ENCODE measurements at regions not wholly inside any gene's neighbourhood (a gene's known extent, or its start where the extent isn't known, plus 50 kb on each side); places are given as distances from the start of the nearest gene placed in this dataset.

DNA sequence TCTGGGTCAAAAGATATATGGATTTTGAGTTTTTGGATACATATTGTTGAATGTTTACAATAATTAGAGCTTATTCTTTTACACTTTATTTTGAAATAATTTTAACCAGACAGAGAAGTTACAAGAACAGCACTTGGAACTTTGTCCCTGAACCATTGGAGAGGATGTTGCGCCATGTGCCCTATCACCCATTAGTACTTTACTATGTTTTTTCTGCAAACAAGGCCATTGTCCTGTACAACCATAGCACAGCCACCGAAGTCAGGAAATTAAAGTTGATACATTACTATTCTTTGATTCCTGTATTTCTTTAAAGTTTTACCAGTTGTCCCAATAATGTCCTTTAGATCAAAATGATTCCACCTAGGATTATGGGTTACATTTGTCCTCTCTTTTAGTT lies 188.8 kb downstream of the ACKR3 start:
- WGBS (ENCODE audit: insufficient coverage, low coverage, missing lambda C conversion rate): 0% methylated on average over 2 of the region's 2 CpGs
- in situ Hi-C loops (cut with MboI): no loop called here
- Histone ChIP-seq H3K9ac (ENCODE audit: insufficient read depth in 1 of 2, low read depth in 2 of 2, low read length in 2 of 2) (no peak overlapping the region), H2AFZ (ENCODE audit: low read depth, low read length) (no peak overlapping the region), H3K27me3 (ENCODE audit: control insufficient read depth in 2 of 2, insufficient read depth in 2 of 2, low read length in 2 of 2) (peaks cover 0 to 6% of the 10 kb centered on the region in 2 experiments; a peak in 1 of 5 replicates), H3K79me2 (ENCODE audit: control insufficient read depth, insufficient read depth, low read length) (no peaks in the 10 kb centered on the region), H3K9me3 (replicated peaks; ENCODE audit: control insufficient read depth, insufficient read depth, low read depth, low read length) (no peaks in the 10 kb centered on the region), H3K4me3 (no peak overlapping the region), H3K4me2 (ENCODE audit: insufficient read depth, low read length) (no peak overlapping the region), H3K9me1 (ENCODE audit: control insufficient read depth, insufficient read depth, low read length) (no peaks in the 10 kb centered on the region), H3K4me1 (replicated peaks in 1 of 2; ENCODE audit: control insufficient read depth in 2 of 2, insufficient read depth in 2 of 2, low read length in 2 of 2) (no peaks in the 10 kb centered on the region), H3K36me3 (ENCODE audit: control insufficient read depth, insufficient read depth, low read length) (no peaks in the 10 kb centered on the region), H3K27ac (ENCODE audit: extremely low read depth, low read depth, low read length) (no peak overlapping the region), H4K20me1 (replicated peaks; ENCODE audit: control insufficient read depth, insufficient read depth, low read length) (no peaks in the 10 kb centered on the region)
- ATAC-seq: no peak
- CTCF ChIA-PET (ENCODE audit: low intra/inter-chr PET ratio): no interaction called here
- POLR2A ChIA-PET: interaction anchor here (1.1 kb wide), 1 partner anchor 15 kb away, joined by 4 read pairs; no protein-coding TSS in a partner anchor
- no TSS peak for BruUV-seq (replicated peaks)
- intact Hi-C loops (cut with micrococcal nuclease): no loop called here
- FAIRE-seq: no peak
- no peak for TF ChIP-seq FOXA3 (CRISPR knock-in tag; conservative IDR thresholded peaks at IDR 0.05 in 1 of 2, IDR thresholded peaks at IDR 0.05 in 1 of 2)
- no peak for TF ChIP-seq SIX5 (IDR thresholded peaks at IDR 0.05; ENCODE audit: borderline replicate concordance in 1 of 2, insufficient read depth in 1 of 2, low read depth in 1 of 2, low read length in 2 of 2)
- no peak for TF ChIP-seq KAT8 (IDR thresholded peaks at IDR 0.05; ENCODE audit: low read depth)
- TF ChIP-seq FOXJ2 (tag; IDR thresholded peaks at IDR 0.05): no peak
- no peak for TF ChIP-seq PHB (CRISPR knock-in tag; IDR thresholded peaks at IDR 0.05)
- no peak for TF ChIP-seq PRPF4 (IDR thresholded peaks at IDR 0.05; ENCODE audit: insufficient read depth, low read depth, low read length, poor library complexity, severe bottlenecking)
- no peak for TF ChIP-seq MTA1 (IDR thresholded peaks at IDR 0.05; ENCODE audit: borderline replicate concordance)
- DNase-seq (ENCODE audit: extremely low read depth in 1 of 4, low spot score in 3 of 4): no peak

DNA sequence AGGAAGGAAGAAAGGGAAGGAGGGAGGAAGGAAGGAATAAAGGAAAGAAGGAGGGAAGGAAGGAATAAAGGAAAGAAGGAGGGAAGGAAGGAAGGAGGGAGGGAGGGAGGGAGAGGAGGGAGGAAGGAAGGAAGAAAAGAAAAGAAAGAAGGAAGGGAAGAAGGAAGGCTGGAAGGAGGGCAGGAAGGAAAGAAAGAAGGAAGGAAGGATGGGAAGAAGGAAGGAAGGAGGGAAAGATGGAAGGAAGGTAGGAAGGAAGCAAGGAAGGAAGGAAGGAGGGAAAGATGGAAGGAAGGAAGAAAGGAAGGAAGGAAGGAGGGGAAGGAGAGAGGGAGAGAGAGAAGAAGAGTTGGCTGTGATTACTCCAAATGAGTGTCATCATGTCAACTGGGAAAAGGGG lies 190.6 kb downstream of the ACKR3 start:
- Histone ChIP-seq H3K4me1 (replicated peaks in 1 of 2; ENCODE audit: control insufficient read depth in 2 of 2, insufficient read depth in 2 of 2, low read length in 2 of 2) (no peaks in the 10 kb centered on the region), H4K20me1 (replicated peaks; ENCODE audit: control insufficient read depth, insufficient read depth, low read length) (no peaks in the 10 kb centered on the region), H3K4me3 (no peak overlapping the region), H3K9me3 (replicated peaks; ENCODE audit: control insufficient read depth, insufficient read depth, low read depth, low read length) (no peaks in the 10 kb centered on the region), H3K9me1 (ENCODE audit: control insufficient read depth, insufficient read depth, low read length) (no peaks in the 10 kb centered on the region), H3K4me2 (ENCODE audit: insufficient read depth, low read length) (no peak overlapping the region), H3K27me3 (ENCODE audit: control insufficient read depth in 2 of 2, insufficient read depth in 2 of 2, low read length in 2 of 2) (no peaks in the 10 kb centered on the region), H3K9ac (ENCODE audit: insufficient read depth in 1 of 2, low read depth in 2 of 2, low read length in 2 of 2) (no peak overlapping the region), H2AFZ (ENCODE audit: low read depth, low read length) (no peak overlapping the region), H3K27ac (ENCODE audit: extremely low read depth, low read depth, low read length) (no peak overlapping the region), H3K36me3 (ENCODE audit: control insufficient read depth, insufficient read depth, low read length) (no peaks in the 10 kb centered on the region), H3K79me2 (ENCODE audit: control insufficient read depth, insufficient read depth, low read length) (no peaks in the 10 kb centered on the region)
- ATAC-seq: no peak
- no peak for DNase-seq (ENCODE audit: extremely low read depth in 1 of 4, low spot score in 3 of 4)
- POLR2A ChIA-PET: no interaction called here
- intact Hi-C loops (cut with micrococcal nuclease) (no loop called here), in situ Hi-C loops (cut with MboI) (no loop called here)
- BruUV-seq (replicated peaks): no TSS peak
- CTCF ChIA-PET (ENCODE audit: low intra/inter-chr PET ratio): no interaction called here
- no peak for FAIRE-seq
- no peak for TF ChIP-seq ZNF75A (CRISPR knock-in tag; IDR thresholded peaks at IDR 0.05)
- TF ChIP-seq MCM7 (IDR thresholded peaks at IDR 0.05): no peak
- TF ChIP-seq KAT7 (CRISPR knock-in tag; IDR thresholded peaks at IDR 0.05; ENCODE audit: borderline replicate concordance): no peak
- no peak for TF ChIP-seq ZNF23 (CRISPR knock-in tag; IDR thresholded peaks at IDR 0.05)
- TF ChIP-seq, protein P1, sequence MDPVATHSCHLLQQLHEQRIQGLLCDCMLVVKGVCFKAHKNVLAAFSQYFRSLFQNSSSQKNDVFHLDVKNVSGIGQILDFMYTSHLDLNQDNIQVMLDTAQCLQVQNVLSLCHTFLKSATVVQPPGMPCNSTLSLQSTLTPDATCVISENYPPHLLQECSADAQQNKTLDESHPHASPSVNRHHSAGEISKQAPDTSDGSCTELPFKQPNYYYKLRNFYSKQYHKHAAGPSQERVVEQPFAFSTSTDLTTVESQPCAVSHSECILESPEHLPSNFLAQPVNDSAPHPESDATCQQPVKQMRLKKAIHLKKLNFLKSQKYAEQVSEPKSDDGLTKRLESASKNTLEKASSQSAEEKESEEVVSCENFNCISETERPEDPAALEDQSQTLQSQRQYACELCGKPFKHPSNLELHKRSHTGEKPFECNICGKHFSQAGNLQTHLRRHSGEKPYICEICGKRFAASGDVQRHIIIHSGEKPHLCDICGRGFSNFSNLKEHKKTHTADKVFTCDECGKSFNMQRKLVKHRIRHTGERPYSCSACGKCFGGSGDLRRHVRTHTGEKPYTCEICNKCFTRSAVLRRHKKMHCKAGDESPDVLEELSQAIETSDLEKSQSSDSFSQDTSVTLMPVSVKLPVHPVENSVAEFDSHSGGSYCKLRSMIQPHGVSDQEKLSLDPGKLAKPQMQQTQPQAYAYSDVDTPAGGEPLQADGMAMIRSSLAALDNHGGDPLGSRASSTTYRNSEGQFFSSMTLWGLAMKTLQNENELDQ (CRISPR knock-in tag; IDR thresholded peaks at IDR 0.05; ENCODE audit: borderline replicate concordance): no peak
- TF ChIP-seq SRF (CRISPR knock-in tag; IDR thresholded peaks at IDR 0.05): no peak
- no peak for TF ChIP-seq PYGO2 (tag; IDR thresholded peaks at IDR 0.05)
- no peak for TF ChIP-seq DNMT1 (IDR thresholded peaks at IDR 0.05)
- no peak for TF ChIP-seq COPS2 (conservative IDR thresholded peaks at IDR 0.05)
- no peak for TF ChIP-seq SAFB (IDR thresholded peaks at IDR 0.05; ENCODE audit: borderline replicate concordance, low read depth, low read length)
- TF ChIP-seq FOXJ2 (tag; IDR thresholded peaks at IDR 0.05): no peak

All from K562 (cell line).